ENCODE measurements at regions not wholly inside any gene's neighbourhood (a gene's known extent, or its start where the extent isn't known, plus 50 kb on each side); places are given as distances from the start of the nearest gene placed in this dataset.

DNA sequence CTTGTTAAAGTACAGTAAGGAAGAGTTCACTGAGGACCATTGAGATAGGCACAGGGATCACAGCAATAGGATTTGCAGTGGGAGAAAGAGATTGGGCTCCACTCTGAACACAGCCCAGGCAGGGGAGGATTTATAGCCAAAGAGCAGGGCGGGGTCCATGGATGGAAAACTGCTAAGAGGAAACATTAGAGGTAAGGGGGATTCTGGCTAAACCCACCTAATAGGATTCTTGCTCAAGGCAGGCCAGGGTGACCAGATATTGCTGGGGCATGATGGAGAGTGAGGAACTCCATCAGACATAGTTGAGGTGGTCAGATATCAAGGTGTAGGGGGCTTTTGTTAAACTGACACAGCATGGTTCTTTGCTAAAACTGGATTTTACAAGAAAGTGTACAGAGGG is 372.8 kb downstream of the NPHP4 start:
- no peak for TF ChIP-seq POLR2AphosphoS5 (IDR thresholded peaks at IDR 0.05; ENCODE audit: low read depth, low read length)
- TF ChIP-seq, protein P1, sequence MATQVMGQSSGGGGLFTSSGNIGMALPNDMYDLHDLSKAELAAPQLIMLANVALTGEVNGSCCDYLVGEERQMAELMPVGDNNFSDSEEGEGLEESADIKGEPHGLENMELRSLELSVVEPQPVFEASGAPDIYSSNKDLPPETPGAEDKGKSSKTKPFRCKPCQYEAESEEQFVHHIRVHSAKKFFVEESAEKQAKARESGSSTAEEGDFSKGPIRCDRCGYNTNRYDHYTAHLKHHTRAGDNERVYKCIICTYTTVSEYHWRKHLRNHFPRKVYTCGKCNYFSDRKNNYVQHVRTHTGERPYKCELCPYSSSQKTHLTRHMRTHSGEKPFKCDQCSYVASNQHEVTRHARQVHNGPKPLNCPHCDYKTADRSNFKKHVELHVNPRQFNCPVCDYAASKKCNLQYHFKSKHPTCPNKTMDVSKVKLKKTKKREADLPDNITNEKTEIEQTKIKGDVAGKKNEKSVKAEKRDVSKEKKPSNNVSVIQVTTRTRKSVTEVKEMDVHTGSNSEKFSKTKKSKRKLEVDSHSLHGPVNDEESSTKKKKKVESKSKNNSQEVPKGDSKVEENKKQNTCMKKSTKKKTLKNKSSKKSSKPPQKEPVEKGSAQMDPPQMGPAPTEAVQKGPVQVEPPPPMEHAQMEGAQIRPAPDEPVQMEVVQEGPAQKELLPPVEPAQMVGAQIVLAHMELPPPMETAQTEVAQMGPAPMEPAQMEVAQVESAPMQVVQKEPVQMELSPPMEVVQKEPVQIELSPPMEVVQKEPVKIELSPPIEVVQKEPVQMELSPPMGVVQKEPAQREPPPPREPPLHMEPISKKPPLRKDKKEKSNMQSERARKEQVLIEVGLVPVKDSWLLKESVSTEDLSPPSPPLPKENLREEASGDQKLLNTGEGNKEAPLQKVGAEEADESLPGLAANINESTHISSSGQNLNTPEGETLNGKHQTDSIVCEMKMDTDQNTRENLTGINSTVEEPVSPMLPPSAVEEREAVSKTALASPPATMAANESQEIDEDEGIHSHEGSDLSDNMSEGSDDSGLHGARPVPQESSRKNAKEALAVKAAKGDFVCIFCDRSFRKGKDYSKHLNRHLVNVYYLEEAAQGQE (IDR thresholded peaks at IDR 0.05; ENCODE audit: insufficient read depth in 1 of 2, low read depth in 2 of 2, low read length in 2 of 2) = no peak
- no peak for TF ChIP-seq SIN3A (IDR thresholded peaks at IDR 0.05; ENCODE audit: borderline replicate concordance, insufficient read depth, low read length)
- no peak for TF ChIP-seq FOXP2 (optimal IDR thresholded peaks at IDR 0.05; ENCODE audit: borderline replicate concordance, extremely low read depth, extremely low read length, insufficient read depth)
- no peak for TF ChIP-seq TAF1 (IDR thresholded peaks at IDR 0.05; ENCODE audit: borderline replicate concordance, insufficient read depth, low read length)

Measured in PFSK-1 (cell line).